GM03348 (cell line): ENCODE measurements at regions not wholly inside any gene's neighbourhood (a gene's known extent, or its start where the extent isn't known, plus 50 kb on each side); places are given as distances from the start of the nearest gene placed in this dataset.

Source experiments
- DNase-seq: peaks from one replicate; pipeline ENCODE4 v3.0.0; 2012; ENCODE audit warnings: low spot score

DNA sequence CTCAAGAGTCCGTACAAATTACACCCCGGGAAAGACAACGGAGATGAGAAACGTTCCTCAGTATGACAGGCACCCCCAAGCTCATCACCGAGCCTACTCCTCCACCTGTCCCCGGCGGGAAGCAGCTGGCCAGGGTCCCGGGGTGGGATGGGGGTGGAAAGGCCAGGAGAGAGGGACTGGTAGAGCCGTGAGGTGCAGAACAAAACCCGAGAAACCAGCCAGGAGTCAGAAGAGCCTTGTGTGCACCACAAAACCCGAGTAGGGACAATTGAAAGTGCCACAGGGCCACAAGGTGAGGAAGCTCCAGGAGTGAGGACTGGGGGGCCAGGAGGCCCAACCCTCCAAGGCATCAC lies 75.5 kb upstream of the SALL3 start:
- no peak for DNase-seq

DNA sequence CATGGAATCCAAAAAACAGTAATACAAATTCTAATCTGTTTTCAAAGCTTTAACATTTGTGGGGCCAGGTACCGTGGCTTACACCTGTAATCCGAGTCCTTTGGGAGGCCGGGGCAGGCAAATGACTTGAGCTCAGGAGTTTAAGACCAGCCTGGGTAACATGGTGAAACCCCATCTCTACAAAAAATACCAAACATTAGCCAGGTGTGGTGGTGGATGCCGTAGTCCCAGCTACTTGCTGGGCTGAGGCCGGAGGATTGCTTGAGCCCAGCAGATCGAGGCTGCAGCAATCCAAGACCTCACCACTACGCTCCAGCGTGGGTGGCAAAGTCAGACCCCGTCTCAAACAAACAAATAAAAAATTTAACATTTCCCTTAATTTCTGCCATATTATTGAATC lies 74.3 kb upstream of the SALL3 start:
- no peak for DNase-seq

DNA sequence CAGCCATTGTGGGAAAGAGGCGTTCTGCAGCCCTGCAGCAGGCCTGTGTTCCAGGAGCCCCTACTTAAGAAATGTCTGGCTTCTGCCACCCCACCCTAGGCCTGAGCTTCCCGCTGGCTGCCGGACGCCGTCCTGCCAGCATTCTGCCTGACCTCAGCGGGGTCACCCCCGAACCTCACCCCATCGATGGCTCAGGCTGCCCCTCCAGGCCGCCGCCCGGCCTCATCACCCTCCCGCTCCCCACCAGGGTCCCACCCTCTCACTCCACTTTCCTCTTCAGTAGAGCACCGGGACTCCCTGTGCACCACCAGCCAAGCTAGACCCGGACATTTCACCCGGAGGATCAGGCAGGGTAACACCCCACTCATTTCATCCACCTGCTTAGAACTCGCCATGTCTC lies 73.6 kb upstream of the SALL3 start:
- DNase-seq = no peak

DNA sequence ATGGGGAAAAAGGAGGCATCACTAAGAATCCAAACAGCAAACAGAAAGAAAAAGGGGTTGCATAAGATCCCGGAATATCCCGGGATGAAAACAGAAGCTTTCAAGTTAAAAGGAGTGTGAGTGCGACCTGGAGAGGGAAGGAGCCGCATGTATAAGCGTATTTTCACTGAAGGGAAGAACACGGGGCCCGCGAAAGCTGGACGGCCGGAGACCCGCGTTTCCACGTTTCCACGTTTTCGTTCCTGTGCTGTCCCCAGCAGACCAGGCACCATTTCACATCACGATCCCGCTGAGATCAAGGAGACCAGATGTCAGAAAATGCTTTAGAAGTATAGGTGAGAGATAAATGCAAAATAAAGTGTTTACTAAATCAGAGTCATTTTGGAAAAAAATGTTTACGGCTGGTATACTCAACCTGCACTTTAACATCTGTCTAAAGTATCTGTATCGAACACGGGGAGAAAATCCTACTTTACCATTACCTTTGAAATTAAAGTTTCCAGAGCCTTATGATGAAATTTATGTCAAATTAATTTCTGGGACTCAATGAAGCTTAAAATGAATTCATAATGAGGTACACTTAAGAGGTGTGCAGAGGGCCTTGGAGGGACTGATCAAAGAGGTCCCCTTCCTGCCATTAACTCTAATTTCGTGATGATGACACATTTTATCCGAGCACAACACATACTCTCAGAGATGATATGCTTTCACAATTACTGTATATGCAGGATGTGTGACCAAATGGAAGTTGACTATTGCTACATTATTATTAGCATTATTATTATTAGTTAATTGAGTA lies 71.0 kb upstream of the SALL3 start:
- DNase-seq = no peak

DNA sequence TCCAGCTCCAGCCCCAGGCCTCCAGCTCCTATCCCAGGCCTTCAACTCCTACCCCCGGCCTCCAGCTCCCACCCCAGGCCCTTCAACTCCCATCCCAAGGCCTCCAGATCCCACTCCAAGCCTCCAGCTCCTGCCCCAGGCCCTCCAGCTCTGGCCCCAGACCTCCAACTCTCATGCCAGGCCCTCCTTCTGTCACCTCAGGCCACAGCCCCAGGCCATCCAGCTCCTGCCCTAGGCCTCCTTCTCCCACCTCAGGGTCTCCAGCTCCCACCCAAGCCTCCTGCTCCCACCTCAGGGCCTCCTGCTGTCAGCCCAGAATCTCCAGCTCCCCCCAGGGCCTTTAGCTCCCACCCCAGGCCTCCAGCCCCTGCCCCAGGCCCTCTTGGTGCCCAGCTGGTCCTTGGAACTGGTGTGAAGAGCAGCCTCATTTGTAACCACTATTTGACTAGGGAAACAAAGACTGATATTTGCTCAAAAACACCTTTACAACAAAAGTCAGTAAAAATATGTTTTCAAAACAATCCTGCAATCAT lies 67.8 kb upstream of the SALL3 start:
- DNase-seq = no peak

DNA sequence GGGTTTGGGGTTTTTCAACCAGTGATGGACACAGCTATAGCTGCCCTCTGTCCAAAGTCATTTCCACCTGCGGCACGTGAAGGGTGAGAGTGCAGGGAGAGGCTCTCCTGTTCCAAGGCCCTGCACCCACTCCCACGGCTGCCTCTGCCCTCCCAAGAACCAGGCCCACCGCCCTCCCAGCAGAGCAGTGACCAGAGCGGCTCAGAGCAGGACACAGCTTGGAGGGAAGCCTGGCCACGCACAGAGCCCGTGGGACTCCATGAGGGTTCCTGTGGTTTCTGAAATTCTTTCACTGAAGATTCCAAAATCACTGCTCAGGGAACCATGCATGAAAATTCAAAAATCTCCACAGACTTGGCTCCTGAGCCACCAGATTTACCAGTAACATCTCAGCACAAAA lies 67.3 kb upstream of the SALL3 start:
- DNase-seq = no peak

DNA sequence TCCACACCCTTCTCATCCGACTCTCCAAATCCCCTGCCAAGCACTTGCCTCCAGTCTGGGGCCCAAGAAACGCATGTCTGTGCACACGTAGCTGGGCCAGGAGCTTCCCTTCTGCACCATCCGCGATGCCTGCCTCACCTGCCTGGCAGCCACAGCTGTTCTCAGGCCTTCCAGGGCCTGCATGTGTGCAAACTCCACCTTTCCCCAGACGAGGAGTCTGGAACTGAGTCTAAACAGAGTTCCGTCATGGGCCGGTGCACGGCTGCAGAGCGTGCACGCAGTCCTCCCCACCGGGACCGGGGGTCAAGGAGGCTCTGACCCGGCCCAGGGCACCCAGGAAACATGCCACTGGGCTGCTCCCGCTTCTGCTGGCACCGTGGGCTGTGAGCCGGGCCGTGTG lies 66.8 kb upstream of the SALL3 start:
- DNase-seq = no peak

DNA sequence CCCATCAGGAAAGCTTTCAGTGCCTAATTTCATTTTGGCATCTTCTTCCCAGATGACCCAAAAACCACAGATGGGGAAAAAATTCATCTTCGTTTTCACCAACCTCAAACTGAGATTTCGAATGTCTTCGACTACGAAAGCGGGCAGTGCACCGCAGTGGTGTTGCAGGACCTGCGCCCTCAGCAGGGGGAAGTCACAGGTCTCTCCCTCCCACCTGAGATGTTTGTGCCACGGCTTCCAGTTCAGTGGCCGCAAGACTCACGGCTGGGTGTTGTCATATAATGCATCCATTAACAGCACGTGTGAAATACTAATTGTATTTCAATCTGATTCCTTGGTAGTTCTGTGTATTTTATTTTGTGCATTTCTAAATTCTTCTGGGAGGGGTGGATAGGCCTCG lies 66.2 kb upstream of the SALL3 start:
- no peak for DNase-seq

DNA sequence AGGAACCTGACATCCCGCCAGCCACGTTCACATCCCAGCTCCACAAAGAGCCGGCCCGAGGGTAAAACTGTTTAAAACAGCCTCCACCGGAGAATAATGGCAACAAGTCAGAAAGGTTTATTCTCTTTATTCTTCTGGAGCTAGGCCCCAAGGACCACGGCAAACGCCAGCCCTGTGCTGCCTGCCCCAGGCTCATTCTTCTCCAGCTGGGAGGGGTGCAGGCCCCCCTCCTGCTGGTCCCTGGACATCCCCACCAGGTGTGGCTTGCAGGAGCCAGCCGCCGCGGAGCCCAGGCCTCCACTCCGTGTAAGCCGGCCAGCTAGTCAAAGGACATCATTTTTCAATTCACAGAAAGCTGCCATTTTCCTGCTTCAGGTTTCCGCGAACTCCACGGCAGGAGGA lies 65.8 kb upstream of the SALL3 start:
- DNase-seq = no peak

DNA sequence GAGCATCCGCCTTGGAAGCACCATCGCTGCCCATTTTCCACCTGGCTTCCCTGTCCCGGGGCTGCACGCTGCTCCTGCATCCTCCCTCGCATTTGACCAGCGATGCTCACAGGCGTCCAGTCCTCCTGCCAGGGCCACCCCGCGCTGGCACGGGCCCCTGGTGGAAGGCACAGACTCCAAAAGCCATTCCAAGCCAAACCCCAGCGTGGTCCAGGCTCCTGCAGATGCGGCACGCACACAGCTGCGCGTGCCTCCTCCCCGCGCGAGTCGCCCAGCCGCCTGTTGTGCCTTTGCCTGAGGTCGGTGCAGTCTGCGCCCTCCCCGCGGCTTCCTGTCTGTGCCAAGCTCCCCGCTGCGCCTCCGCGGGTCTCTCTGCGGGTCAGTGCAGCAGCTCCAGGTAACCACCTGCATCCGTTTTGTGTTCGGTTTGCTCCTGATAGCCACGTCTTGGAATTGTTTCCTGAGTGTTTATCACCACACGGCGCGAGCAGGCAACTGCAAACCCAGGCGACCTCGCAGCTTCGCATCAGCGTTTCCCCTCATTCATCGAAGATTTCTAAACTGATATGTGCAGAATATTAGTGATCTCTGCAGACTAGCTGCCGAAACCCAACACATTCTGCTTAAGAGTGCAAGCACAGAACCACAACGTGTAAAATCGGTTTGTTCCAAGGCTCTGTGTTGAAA lies 65.2 kb upstream of the SALL3 start:
- no peak for DNase-seq

DNA sequence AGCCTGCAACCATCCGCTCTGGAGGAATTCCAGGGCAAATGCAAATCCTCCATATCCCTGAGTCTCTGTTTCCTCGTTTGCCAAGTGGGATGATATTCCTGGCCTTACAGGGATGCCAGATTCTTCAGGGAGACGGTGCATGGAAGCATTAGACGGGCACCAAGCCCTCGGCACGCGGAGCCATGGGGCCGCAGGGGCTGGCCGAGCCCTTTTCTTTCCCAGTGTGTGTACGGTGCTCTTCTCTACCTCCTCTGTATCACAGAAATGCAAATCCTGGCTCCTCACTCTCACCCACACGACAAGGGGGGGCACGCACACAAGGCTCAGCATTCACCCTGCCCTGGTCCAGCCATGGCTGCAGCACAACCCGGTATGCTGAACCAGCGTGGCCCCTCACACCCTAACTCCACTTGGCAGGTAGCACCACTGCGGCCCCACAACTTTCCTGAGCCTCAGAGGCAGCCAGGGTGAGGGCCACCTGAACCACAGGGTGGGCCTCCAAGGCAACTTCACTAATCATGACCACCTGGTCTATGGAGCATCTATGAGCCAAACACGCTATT lies 64.1 kb upstream of the SALL3 start:
- no peak for DNase-seq

DNA sequence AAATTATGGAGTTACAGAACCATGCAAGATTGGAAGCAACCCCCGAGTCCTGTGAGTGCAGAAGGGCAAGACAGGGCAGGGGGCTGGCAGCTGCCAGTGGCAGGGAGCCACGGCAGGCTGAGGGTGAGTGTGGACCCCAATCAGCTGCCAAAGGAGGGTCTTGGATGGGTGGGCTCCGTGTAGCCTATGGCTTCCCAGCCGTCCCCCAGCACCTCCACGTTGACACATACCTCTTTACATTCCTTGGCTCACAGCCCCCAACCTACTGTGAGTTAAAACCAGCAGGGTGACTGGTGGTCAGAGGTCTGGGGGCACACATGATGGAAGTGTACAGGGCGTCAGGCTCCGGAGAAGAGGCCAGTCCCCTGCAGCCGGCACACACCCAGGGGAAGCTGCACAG lies 60.9 kb upstream of the SALL3 start:
- DNase-seq = no peak

DNA sequence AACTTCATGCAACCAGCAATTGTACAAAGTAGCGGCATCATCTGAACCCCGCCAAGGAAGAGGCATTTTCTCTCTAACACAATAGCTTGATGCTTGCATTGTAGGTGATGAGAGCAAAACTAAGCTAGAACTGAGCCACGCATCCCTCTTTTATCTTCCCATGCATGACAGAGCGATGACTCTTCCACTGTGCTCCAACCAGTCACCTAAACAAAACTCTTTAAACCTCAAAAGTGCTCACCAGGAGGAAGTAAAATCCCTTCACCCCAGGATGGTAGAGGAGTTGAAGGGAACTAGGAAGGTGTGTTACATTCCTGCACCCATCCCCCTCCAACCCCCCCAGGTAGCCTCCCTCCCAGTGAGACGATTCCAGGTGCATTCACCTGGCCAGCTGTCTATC lies 59.7 kb upstream of the SALL3 start:
- DNase-seq = no peak

DNA sequence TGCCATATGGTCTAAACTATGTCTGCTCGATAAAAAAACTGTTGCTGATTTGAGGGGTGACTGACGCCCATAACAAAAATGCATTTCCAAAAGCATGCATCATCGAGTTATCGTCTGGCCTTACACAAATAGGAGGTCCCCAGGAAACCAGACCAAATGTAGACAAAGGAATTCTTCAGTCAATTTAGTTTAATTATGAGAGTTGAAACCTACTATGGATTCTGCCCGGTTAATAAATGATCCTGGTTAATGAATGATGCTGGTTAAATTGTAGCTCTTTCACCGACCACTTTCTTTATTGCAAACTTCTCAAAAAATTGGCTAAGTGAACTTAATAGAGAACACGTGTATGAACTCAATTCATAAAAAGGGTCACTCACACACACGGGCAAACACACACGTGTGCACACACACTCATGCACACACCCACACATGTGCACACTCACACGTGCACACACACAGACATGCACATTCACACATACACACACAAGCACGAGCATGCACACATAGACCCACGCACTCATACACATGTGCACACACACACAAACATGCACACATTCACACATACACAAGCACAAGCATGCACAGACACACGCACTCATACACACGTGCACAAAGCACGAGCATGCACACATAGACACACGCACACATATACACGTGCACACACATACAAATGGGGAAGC lies 59.0 kb upstream of the SALL3 start:
- DNase-seq = no peak

DNA sequence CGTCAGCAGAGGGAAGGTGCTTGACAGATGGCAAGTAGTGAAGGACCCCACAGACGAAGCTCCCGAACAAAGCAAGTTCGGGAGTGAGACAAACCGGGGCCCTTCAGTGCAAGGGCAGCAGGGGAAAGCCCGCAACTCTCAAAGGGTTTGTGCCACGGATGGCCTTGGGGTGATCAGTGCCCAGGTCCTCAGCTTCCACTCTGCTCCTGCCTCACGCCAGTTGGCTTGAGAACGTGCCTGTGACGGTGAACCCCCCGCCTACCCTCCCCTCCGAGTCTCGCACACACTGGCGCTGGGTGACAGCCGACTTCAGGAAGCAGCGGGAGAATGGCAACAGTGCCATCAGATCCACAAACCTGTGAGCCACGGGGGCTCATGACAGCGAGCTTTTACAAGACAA lies 56.8 kb upstream of the SALL3 start:
- DNase-seq = no peak

DNA sequence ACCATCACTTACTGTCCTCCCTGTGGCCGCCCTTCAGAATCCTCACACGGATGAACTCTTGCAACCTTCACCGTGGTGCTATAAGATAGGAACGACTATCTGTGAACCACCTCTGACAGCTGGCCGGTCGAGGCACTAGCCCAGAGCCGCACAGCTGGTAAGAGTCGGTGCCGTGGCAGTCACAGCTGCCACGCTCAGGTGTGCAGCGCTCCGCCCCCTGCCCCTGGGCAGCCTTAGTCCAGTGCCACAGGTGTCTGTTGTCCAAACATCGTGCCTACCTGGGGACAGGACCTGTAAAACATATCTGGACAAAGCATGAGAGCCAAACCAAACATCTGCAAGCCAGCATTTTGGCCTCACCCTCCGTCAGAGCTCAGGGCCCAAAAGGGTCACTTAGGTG lies 55.3 kb upstream of the SALL3 start:
- no peak for DNase-seq

DNA sequence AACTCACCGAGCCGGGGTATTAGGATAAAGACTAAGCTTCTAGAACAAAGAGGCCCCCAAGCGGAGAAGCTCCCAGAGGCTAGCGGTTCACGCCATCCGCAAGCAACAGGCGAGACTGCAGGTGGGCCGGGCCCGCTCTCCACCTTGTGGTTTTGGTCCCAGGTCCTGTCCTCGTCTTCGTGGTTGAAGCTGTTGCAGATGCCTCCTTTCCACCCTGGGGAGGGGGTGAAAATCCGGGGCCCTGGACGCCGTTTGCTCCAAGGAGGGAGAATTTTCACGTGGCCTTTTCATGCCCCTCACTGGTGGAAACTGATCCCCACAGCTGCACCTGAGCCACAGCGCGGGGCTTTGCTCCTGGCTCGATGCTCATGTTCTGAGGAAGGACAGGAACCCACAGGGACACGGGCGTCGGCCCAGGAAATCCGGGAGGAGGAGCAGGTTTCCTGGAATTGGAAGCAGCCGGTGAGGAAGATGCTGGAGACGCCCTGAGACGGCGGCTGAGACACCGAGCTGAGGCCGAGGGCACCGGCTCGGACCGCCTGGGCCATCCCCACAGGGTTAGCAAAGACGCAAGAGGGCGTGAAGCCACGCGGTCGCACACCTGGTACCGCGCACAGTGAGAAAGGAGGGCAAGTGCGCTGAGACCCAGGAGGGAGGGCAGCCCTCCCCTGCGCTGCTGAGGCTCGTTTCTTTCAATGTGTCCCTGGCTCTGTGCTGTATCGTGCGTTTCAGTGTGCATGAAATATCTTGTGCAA lies 54.7 kb upstream of the SALL3 start:
- DNase-seq = no peak

DNA sequence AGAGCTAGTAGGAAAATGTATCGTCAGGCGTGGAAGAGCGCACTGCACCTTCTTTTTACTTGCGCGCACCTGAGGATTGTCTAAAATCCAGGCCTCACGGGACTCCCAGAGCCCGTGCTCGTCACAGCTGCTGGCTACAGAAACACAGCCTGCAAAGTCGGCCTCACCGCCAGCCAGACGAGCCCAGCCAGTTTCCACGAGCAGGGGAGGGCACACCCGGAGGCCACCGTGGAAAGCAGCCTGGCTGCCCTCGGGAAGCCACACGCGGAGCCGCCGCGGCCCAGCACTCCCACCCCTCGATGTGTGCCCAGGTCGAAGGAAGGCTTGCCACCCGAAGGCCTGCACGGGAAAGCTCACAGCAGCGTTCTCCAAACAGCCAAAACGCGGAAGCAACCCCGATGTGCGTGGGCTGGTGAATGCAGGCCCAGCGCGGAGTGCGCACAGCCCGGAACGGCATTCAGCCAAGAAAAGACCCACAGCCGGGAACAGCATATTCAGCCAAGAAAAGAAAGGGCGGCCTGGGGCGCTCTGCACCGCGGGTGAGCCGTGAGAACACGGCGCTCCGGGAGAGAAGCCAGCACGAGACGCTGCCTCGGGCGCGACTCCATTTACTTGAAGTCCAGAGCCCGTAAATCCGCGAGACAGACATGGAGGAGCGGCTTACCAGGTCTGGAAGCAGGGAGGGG lies 53.9 kb upstream of the SALL3 start:
- no peak for DNase-seq

DNA sequence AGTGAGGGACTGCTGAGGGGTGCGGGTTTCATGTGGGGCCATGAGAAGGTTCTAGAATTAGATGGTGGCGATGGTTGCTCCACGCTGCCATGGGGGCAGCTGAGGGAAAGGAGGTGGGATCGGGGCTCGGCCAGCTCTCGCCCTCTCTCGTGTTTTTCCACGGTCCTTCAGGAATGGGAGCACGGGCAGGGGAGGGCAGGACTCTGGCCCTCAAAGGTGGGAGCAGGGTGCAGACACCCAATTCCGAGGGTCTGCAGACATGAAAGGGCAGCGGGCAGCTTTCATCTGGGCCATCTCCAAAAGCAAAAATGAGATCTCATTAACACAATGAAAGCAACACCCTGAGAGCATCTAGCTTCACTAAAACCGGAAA lies 53.4 kb upstream of the SALL3 start:
- DNase-seq = no peak

DNA sequence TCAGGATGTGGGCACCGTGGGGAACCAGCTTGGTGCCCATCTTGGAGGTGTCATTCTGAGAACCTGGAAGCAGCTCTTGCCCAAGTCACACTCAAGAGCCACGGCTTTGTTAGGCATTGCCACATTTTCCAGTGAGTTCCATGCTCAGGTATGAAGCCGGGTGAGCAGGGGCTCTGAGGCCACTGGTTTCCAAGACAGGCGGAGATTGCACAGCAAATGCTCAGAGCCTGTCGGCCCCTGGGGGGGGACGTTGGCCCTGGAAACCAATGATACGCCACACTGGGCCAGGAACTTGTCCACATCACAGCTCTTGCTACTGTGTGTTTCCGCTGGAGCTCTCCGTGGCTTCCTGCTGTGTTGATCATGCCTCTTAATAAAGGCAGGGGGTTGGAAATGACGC lies 52.5 kb upstream of the SALL3 start:
- no peak for DNase-seq

DNA sequence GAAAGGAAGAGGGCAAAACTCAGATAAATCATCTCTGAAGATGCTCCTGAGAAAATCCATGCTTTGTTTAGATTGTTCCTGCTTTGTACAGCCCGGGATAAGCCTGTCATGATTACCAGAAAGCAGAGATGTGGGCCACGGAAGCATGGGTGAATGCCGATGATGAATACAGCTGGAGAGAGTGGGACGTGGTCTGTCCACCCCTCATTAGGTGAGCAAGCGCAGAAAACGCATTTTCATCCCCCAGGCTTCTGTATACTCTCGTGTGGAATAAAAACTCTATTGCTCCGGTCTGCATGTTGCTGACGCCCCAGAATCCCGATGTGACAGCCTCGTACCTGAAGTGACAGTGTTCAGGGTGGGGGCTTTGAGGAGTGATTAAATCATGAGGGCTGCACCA lies 52.0 kb upstream of the SALL3 start:
- no peak for DNase-seq

DNA sequence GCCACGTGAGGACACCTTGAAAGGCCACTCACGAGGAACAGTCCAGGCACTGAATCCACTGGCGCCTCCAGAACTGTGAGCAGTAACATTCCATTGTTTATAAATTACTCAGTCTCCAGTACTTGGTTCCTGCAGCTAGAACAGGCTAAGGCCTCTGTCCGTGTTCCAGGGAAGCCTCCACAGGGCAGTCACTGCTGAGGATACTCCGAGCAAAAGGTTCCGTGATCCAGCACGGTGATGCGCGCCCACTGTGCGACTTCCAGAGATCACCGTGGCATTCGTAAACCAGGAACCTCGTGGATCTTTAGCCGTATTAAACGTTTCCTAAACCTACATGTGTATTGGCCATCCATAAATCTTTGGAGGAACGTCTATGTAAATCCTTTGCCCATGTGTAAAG lies 51.5 kb upstream of the SALL3 start:
- no peak for DNase-seq
